Breast epithelium (tissue), 4 donors: ENCODE measurements at regions not wholly inside any gene's neighbourhood (a gene's known extent, or its start where the extent isn't known, plus 50 kb on each side); places are given as distances from the start of the nearest gene placed in this dataset.

ENCODE experiments used
- DNase-seq, 2 donors: peaks; one replicate each; pipeline ENCODE4 v3.0.0-alpha.2; 2019; ENCODE audit warnings: low spot score in 2 of 2
- H3K27ac ChIP-seq, 2 donors: fragments of 200-600 bp; sonication (generic) in 1 of 2; one replicate each; pipeline ENCODE4 v1.5.1; 2016 to 2019; ENCODE audit warnings: mild to moderate bottlenecking in 1 of 2
- H3K27me3 ChIP-seq, 2 donors: fragments of 200-600 bp; sonication (generic) in 1 of 2; one replicate each; pipeline versions ENCODE4 v1.5.1 to v1.6.0; 2017 to 2019; ENCODE audit warnings: control low read depth in 1 of 2, mild to moderate bottlenecking in 1 of 2
- H3K36me3 ChIP-seq: fragments of 200-600 bp; one replicate; pipeline ENCODE4 v1.5.1; 2019
- H3K4me1 ChIP-seq, 2 donors: fragments of 200-600 bp; sonication (generic); one replicate each; pipeline ENCODE4 v1.5.1; 2016 to 2019; ENCODE audit warnings: control low read depth in 1 of 2
- H3K4me3 ChIP-seq, 3 donors: fragments of 200-600 bp; sonication (generic); 1 replicate in 2 of 3; 2 replicates in 1 of 3; pipeline ENCODE4 v1.5.1; 2016 to 2019; ENCODE audit warnings: mild to moderate bottlenecking in 3 of 3, moderate library complexity in 2 of 3
- H3K9me3 ChIP-seq, 2 donors: fragments of 200-600 bp; sonication (generic) in 1 of 2; one replicate each; pipeline ENCODE4 v1.5.1; 2016 to 2019; ENCODE audit warnings: control low read depth in 1 of 2
- CTCF ChIP-seq, 3 donors: fragments of 450-650 bp; IDR thresholded peaks; one replicate each; pipeline ENCODE4 v1.5.1; 2016 to 2017; ENCODE audit warnings: antibody characterized with exemption in 3 of 3, mild to moderate bottlenecking in 3 of 3, moderate library complexity in 3 of 3
- POLR2A ChIP-seq: fragments of 450-650 bp; IDR thresholded peaks from one replicate; pipeline ENCODE4 v1.6.1; 2016; ENCODE audit warnings: antibody characterized with exemption, mild to moderate bottlenecking, moderate library complexity
- POLR2AphosphoS5 ChIP-seq, 3 donors: sonication (generic); formaldehyde crosslinking; IDR thresholded peaks; one replicate each; pipeline ENCODE4 v1.6.1; 2017; ENCODE audit warnings: antibody characterized with exemption in 3 of 3
- intact Hi-C: fragments of 100-400 bp; cut with DNase I; formaldehyde crosslinking; loops from one replicate; pipeline ENCODE4 v1.15.1; 2023; ENCODE audit warnings: low total_unique reads

GRCh38 chrX:15943391-15943790 lies 88.8 kb upstream of the AP1S2 start:
- no peak for DNase-seq
- peaks cover 0 to 46% of the 10 kb centered on the region in 2 donors for H3K27me3 ChIP-seq
- no peaks in the 10 kb centered on the region for H3K36me3 ChIP-seq
- no peak overlapping the region for H3K27ac ChIP-seq
- H3K9me3 ChIP-seq: no peaks in the 10 kb centered on the region
- TF ChIP-seq CTCF (IDR thresholded peaks at IDR 0.05) (no peak), POLR2AphosphoS5 (IDR thresholded peaks at IDR 0.05) (no peak), POLR2A (no peak)
- H3K4me3 ChIP-seq: no peak overlapping the region
- intact Hi-C loops: no loop called here
- H3K4me1 ChIP-seq: no peaks in the 10 kb centered on the region

GRCh38 chrX:15942307-15942706 lies 87.7 kb upstream of the AP1S2 start:
- Histone ChIP-seq H3K27me3 (peaks cover 0 to 55% of the 10 kb centered on the region in 2 donors), H3K4me1 (no peaks in the 10 kb centered on the region), H3K9me3 (no peaks in the 10 kb centered on the region), H3K4me3 (no peak overlapping the region), H3K27ac (no peak overlapping the region), H3K36me3 (no peaks in the 10 kb centered on the region)
- DNase-seq: no peak
- intact Hi-C loops: no loop called here
- TF ChIP-seq CTCF (IDR thresholded peaks at IDR 0.05) (no peak), POLR2A (no peak), POLR2AphosphoS5 (IDR thresholded peaks at IDR 0.05) (no peak)

- intact Hi-C loops: no loop called here
- no peak overlapping the region for H3K27ac ChIP-seq
- H3K9me3 ChIP-seq: no peaks in the 10 kb centered on the region
- peaks cover 0 to 47% of the 10 kb centered on the region in 2 donors for H3K27me3 ChIP-seq
- H3K4me1 ChIP-seq: no peaks in the 10 kb centered on the region
- no peak overlapping the region for H3K4me3 ChIP-seq
- DNase-seq: no peak
- TF ChIP-seq CTCF (IDR thresholded peaks at IDR 0.05) (no peak), POLR2A (no peak), POLR2AphosphoS5 (IDR thresholded peaks at IDR 0.05) (no peak)
- H3K36me3 ChIP-seq: no peaks in the 10 kb centered on the region
These were observed 85.1 kb upstream of the AP1S2 start for GRCh38 chrX:15939737-15940136.

- Histone ChIP-seq H3K9me3 (no peaks in the 10 kb centered on the region), H3K27ac (no peak overlapping the region), H3K27me3 (peaks cover 0 to 43% of the 10 kb centered on the region in 2 donors), H3K4me3 (no peak overlapping the region), H3K4me1 (no peaks in the 10 kb centered on the region), H3K36me3 (no peaks in the 10 kb centered on the region)
- intact Hi-C loops: no loop called here
- DNase-seq: no peak
- TF ChIP-seq CTCF (IDR thresholded peaks at IDR 0.05) (no peak), POLR2AphosphoS5 (IDR thresholded peaks at IDR 0.05) (no peak), POLR2A (no peak)
These were observed 83.5 kb upstream of the AP1S2 start for GRCh38 chrX:15938072-15938471.

GRCh38 chrX:15931362-15931761 lies 76.7 kb upstream of the AP1S2 start:
- no peaks in the 10 kb centered on the region for H3K4me1 ChIP-seq
- H3K27ac ChIP-seq: no peak overlapping the region
- peaks cover 0 to 74% of the 10 kb centered on the region in 2 donors for H3K27me3 ChIP-seq
- intact Hi-C loops: no loop called here
- no peaks in the 10 kb centered on the region for H3K36me3 ChIP-seq
- H3K9me3 ChIP-seq: no peaks in the 10 kb centered on the region
- no peak for TF ChIP-seq CTCF (IDR thresholded peaks at IDR 0.05)
- no peak for TF ChIP-seq POLR2AphosphoS5 (IDR thresholded peaks at IDR 0.05)
- no peak for TF ChIP-seq POLR2A
- H3K4me3 ChIP-seq: no peak overlapping the region
- no peak for DNase-seq
